GM23248 (cell line): ENCODE measurements at regions not wholly inside any gene's neighbourhood (a gene's known extent, or its start where the extent isn't known, plus 50 kb on each side); places are given as distances from the start of the nearest gene placed in this dataset.

ENCODE experiments used
- EZH2 ChIP-seq: fragments of 200-600 bp; sonication (generic); IDR thresholded peaks from 2 replicates; pipeline ENCODE4 v1.6.1; 2018; ENCODE audit warnings: antibody characterized with exemption, mild to moderate bottlenecking; ENCODE audit not compliant: insufficient read depth, poor library complexity, severe bottlenecking
- EZH2phosphoT487 ChIP-seq: fragments of 200-600 bp; sonication (generic); IDR thresholded peaks from 2 replicates; pipeline ENCODE4 v1.6.1; 2018; ENCODE audit warnings: antibody characterized with exemption, moderate library complexity, mild to moderate bottlenecking, low read depth; ENCODE audit not compliant: insufficient read depth

- TF ChIP-seq EZH2 (no peak), EZH2phosphoT487 (no peak)
Observed at GRCh38 chr4:95980877-95981360, 141.0 kb downstream of the PDHA2 start.
